Gastroesophageal sphincter (tissue), 3 donors: ENCODE measurements at regions not wholly inside any gene's neighbourhood (a gene's known extent, or its start where the extent isn't known, plus 50 kb on each side); places are given as distances from the start of the nearest gene placed in this dataset.

Experiments
- CTCF ChIP-seq, 4 experiments: fragments of 200-600 bp in 2 of 4; fragments of 450-650 bp in 2 of 4; sonication (generic) in 1 of 4; IDR thresholded peaks; one replicate each; pipeline ENCODE4 v1.5.1; 2017 to 2019; ENCODE audit warnings: antibody characterized with exemption in 4 of 4, mild to moderate bottlenecking in 2 of 4, moderate library complexity in 2 of 4
- POLR2A ChIP-seq, 2 donors: fragments of 450-650 bp; IDR thresholded peaks; one replicate each; pipeline ENCODE4 v1.6.1; 2017; ENCODE audit warnings: antibody characterized with exemption in 2 of 2, mild to moderate bottlenecking in 2 of 2, moderate library complexity in 1 of 2

GRCh38 chr15:96627031-96627568 is 296.6 kb downstream of the NR2F2 start:
- TF ChIP-seq CTCF (IDR thresholded peaks at IDR 0.05) (no peak), POLR2A (IDR thresholded peaks at IDR 0.05) (no peak)
